Peyer's patch (tissue), 4 donors: ENCODE measurements at regions not wholly inside any gene's neighbourhood (a gene's known extent, or its start where the extent isn't known, plus 50 kb on each side); places are given as distances from the start of the nearest gene placed in this dataset.

Experiments
- POLR2A ChIP-seq, 2 donors: fragments of 450-650 bp; IDR thresholded peaks; one replicate each; pipeline ENCODE4 v1.5.1; 2017; ENCODE audit warnings: antibody characterized with exemption in 2 of 2, mild to moderate bottlenecking in 2 of 2, moderate library complexity in 2 of 2
- TF ChIP-seq, protein P1 (sequence below), 6 experiments: fragments of 450-650 bp in 4 of 6; fragments of 200-600 bp in 2 of 6; sonication (generic) in 1 of 6; IDR thresholded peaks; one replicate each; pipeline ENCODE4 v1.5.1; 2017 to 2019; ENCODE audit warnings: antibody characterized with exemption in 6 of 6, mild to moderate bottlenecking in 3 of 6, moderate library complexity in 1 of 6

DNA sequence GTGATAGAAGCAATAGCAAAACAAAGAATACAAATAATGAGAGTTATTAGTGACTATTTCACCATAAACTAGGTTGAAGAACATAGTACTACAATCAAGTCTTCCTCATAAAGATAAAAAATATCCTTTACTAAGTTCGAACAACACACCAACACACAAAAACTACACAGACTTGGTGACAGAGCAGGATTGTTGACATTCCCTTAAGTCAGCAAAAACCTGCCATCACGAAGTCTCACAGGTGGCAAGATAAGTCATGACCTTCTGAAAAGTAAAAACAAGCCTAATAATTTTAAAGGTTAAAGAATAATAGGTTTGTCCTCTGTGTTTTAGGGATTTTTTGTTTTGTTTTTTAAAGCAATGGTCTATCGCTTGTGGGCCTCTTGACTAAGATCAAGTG, 173.0 kb downstream of the SEC23A start:
- TF ChIP-seq, protein P1, sequence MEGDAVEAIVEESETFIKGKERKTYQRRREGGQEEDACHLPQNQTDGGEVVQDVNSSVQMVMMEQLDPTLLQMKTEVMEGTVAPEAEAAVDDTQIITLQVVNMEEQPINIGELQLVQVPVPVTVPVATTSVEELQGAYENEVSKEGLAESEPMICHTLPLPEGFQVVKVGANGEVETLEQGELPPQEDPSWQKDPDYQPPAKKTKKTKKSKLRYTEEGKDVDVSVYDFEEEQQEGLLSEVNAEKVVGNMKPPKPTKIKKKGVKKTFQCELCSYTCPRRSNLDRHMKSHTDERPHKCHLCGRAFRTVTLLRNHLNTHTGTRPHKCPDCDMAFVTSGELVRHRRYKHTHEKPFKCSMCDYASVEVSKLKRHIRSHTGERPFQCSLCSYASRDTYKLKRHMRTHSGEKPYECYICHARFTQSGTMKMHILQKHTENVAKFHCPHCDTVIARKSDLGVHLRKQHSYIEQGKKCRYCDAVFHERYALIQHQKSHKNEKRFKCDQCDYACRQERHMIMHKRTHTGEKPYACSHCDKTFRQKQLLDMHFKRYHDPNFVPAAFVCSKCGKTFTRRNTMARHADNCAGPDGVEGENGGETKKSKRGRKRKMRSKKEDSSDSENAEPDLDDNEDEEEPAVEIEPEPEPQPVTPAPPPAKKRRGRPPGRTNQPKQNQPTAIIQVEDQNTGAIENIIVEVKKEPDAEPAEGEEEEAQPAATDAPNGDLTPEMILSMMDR (IDR thresholded peaks at IDR 0.05), result no peak
- no peak for TF ChIP-seq POLR2A (IDR thresholded peaks at IDR 0.05)
